Sigmoid colon (tissue), 6 donors: ENCODE measurements at regions not wholly inside any gene's neighbourhood (a gene's known extent, or its start where the extent isn't known, plus 50 kb on each side); places are given as distances from the start of the nearest gene placed in this dataset.

Experiments used
- DNase-seq: peaks from one replicate; pipeline ENCODE4 v3.0.0-alpha.2; 2019
- H3K27ac ChIP-seq, 4 donors: fragments of 200-600 bp; sonication (generic); one replicate each; pipeline ENCODE4 v1.5.1; 2016 to 2019; ENCODE audit warnings: mild to moderate bottlenecking in 1 of 4
- H3K27me3 ChIP-seq, 3 donors: fragments of 200-600 bp; sonication (generic); one replicate each; pipeline ENCODE4 v1.5.1; 2019; ENCODE audit warnings: mild to moderate bottlenecking in 1 of 3
- H3K36me3 ChIP-seq, 4 donors: fragments of 200-600 bp; sonication (generic); one replicate each; pipeline ENCODE4 v1.5.1; 2016 to 2019
- H3K4me1 ChIP-seq, 4 donors: fragments of 200-600 bp; sonication (generic); one replicate each; pipeline ENCODE4 v1.5.1; 2017 to 2019
- H3K4me3 ChIP-seq, 4 donors: fragments of 200-600 bp; sonication (generic); one replicate each; pipeline ENCODE4 v1.5.1; 2017 to 2019; ENCODE audit warnings: mild to moderate bottlenecking in 2 of 4, moderate library complexity in 1 of 4
- H3K9me3 ChIP-seq, 4 donors: fragments of 200-600 bp in 3 of 4; sonication (generic) in 3 of 4; one replicate each; pipeline versions ENCODE4 v1.5.1 to v1.6.1; 2013 to 2019
- EP300 ChIP-seq, 4 donors: sonication (generic); formaldehyde crosslinking; IDR thresholded peaks; one replicate each; pipeline ENCODE4 v1.6.1; 2017; ENCODE audit warnings: antibody characterized with exemption in 4 of 4
- POLR2A ChIP-seq, 2 donors: fragments of 450-650 bp; IDR thresholded peaks; one replicate each; pipeline ENCODE4 v1.6.1; 2016; ENCODE audit warnings: antibody characterized with exemption in 2 of 2, mild to moderate bottlenecking in 2 of 2, moderate library complexity in 2 of 2
- POLR2AphosphoS5 ChIP-seq, 4 donors: sonication (generic); formaldehyde crosslinking; IDR thresholded peaks; one replicate each; pipeline ENCODE4 v1.6.1; 2017; ENCODE audit warnings: antibody characterized with exemption in 4 of 4
- WGBS, 2 donors: extraction: QIAGEN DNeasy Blood & Tissue Kit; methylation state at CpG; one replicate each; pipeline ENCODE4 v1.1.7; 2013; 5-methylcytosine and 5-hydroxymethylcytosine counted together
- intact Hi-C: fragments of 100-400 bp; cut with DNase I; formaldehyde crosslinking; loops from one replicate; pipeline ENCODE4 v1.15.1; 2023
- TF ChIP-seq, protein P1 (sequence below), 4 experiments: fragments of 450-650 bp in 3 of 4; fragments of 200-600 bp in 1 of 4; IDR thresholded peaks; one replicate each; pipeline ENCODE4 v1.5.1; 2016 to 2019; ENCODE audit warnings: antibody characterized with exemption in 4 of 4, mild to moderate bottlenecking in 3 of 4, moderate library complexity in 2 of 4
- donor health status: healthy with polysubstance abuse.
- donor health status: healthy.

DNA sequence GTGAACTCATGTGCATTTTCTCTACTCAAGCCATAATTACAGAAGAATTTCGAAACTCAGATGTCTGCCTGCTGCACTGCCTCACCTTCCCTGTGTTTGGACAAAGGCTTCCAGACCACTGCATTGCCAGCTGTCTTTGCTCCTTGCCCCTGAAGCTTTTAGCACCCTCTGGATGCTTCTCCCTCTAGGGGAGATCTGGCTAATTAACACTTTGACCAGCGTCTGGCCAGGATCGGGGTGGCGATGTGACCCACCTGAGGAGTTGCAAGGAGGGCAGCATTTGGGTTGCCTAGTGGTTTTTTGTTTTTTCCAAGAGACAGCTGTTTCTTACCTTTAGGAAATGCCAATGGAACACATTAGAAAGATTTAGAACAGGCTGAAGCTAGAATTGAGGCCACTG is 127.7 kb upstream of the ZNF536 start:
- 57 to 62% methylated on average over 4 of the region's 4 CpGs for WGBS, 2 donors
- Histone ChIP-seq H3K36me3 (no peaks in the 10 kb centered on the region), H3K4me1 (no peaks in the 10 kb centered on the region), H3K27ac (no peak overlapping the region), H3K9me3 (no peaks in the 10 kb centered on the region), H3K27me3 (peaks cover 0 to 10% (median 0%) of the 10 kb centered on the region in 3 donors), H3K4me3 (no peak overlapping the region)
- intact Hi-C loops, result no loop called here
- TF ChIP-seq POLR2A (IDR thresholded peaks at IDR 0.05) (no peak), POLR2AphosphoS5 (IDR thresholded peaks at IDR 0.05) (no peak), EP300 (IDR thresholded peaks at IDR 0.05) (no peak)
- TF ChIP-seq, protein P1, sequence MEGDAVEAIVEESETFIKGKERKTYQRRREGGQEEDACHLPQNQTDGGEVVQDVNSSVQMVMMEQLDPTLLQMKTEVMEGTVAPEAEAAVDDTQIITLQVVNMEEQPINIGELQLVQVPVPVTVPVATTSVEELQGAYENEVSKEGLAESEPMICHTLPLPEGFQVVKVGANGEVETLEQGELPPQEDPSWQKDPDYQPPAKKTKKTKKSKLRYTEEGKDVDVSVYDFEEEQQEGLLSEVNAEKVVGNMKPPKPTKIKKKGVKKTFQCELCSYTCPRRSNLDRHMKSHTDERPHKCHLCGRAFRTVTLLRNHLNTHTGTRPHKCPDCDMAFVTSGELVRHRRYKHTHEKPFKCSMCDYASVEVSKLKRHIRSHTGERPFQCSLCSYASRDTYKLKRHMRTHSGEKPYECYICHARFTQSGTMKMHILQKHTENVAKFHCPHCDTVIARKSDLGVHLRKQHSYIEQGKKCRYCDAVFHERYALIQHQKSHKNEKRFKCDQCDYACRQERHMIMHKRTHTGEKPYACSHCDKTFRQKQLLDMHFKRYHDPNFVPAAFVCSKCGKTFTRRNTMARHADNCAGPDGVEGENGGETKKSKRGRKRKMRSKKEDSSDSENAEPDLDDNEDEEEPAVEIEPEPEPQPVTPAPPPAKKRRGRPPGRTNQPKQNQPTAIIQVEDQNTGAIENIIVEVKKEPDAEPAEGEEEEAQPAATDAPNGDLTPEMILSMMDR (IDR thresholded peaks at IDR 0.05), result no peak
- DNase-seq, result no peak

DNA sequence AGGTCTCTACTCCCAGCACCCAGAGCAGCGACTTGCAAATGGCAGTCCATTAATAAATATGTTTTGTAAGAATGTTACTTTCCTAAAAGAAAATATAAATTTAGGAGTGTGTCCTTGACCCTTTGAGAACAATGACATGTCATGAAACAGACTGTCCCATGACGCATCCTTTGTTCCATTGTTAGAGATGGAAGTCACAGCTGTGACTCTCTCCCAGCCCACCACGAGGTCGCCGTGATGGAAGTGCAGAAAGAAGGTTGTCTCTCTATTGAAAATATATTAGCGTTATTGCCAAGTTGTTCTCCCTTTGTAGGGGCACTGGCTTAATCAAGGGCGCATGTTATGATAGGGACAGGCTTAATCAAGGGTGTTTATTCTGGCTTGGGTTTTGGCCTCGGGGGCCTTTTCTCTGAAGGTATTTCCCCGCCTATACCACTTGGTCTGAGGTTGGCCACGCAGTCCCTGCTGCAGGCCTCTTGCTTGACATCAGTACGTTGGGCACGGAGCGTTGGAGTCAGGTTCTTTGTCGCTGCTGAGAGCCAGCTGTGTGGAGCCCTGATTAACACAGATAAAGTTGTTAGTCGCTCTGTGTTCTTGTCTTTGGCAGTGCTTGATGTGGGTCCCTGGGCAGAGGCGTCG is 126.7 kb upstream of the ZNF536 start:
- 90 to 92% methylated on average over 17 of the region's 17 CpGs for WGBS, 2 donors
- intact Hi-C loops, result no loop called here
- peaks cover 0 to 15% (median 0%) of the 10 kb centered on the region in 3 donors for H3K27me3 ChIP-seq

DNA sequence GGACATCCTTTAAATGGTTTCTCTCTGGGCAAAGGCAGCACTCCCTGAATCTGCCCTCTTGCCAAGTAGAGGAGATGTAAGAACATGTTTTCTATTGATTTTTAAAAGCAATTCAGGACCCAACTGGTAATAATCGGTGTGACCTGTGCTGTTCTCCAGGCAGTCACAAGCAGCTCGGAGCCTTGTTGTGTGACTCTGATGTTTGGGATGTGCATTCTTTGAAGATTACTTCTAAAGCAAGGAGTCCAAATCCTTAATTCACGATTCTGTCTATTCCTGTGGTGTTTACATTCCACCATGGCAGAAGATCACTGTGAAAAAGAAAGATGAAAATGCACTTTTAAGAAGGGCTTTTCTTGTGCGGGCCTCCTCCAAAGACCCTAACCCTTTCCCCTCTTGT is 122.3 kb upstream of the ZNF536 start:
- WGBS, 2 donors, result 63 to 71% methylated on average over 4 of the region's 4 CpGs
- DNase-seq, result no peak
- TF ChIP-seq POLR2A (IDR thresholded peaks at IDR 0.05), result no peak
- no peak for TF ChIP-seq EP300 (IDR thresholded peaks at IDR 0.05)
- no peak for TF ChIP-seq POLR2AphosphoS5 (IDR thresholded peaks at IDR 0.05)
- TF ChIP-seq, protein P1 (IDR thresholded peaks at IDR 0.05), result no peak
- intact Hi-C loops, result no loop called here
- Histone ChIP-seq H3K27ac (no peak overlapping the region), H3K9me3 (no peaks in the 10 kb centered on the region), H3K4me3 (no peak overlapping the region), H3K36me3 (no peaks in the 10 kb centered on the region), H3K4me1 (no peaks in the 10 kb centered on the region), H3K27me3 (peaks cover 0 to 39% (median 5%) of the 10 kb centered on the region in 3 donors)

More for the DNA sequence above, 126.7 kb upstream of the ZNF536 start:
- H3K4me3 ChIP-seq, result no peak overlapping the region
- no peaks in the 10 kb centered on the region for H3K9me3 ChIP-seq
- TF ChIP-seq EP300 (IDR thresholded peaks at IDR 0.05) (no peak), POLR2AphosphoS5 (IDR thresholded peaks at IDR 0.05) (no peak), POLR2A (IDR thresholded peaks at IDR 0.05) (no peak)
- TF ChIP-seq, protein P1 (IDR thresholded peaks at IDR 0.05), result no peak
- no peak overlapping the region for H3K27ac ChIP-seq
- no peaks in the 10 kb centered on the region for H3K4me1 ChIP-seq
- no peak for DNase-seq
- no peaks in the 10 kb centered on the region for H3K36me3 ChIP-seq

DNA sequence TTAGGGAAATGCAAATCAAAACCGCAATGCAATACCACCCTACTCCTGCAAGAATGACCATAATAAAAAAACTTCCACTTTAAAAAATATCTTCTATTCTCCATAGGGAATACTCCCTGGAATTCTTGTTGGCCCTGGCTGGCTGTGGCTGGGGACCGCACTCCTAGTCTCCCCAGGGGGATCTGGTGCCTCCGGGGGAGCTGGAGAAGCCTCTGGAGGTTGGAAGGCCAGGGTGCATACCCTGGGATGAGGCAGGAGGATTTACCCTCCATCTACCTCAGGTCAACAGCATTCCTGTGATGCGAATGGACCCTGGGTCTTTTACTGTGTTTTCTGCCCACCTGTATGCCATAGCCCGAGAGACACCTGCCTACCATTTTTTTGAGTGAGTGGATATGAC is 120.0 kb upstream of the ZNF536 start:
- H3K27ac ChIP-seq, result no peak overlapping the region
- intact Hi-C loops, result no loop called here
- no peak for DNase-seq
- 89 to 90% methylated on average over 5 of the region's 5 CpGs for WGBS, 2 donors
- no peaks in the 10 kb centered on the region for H3K36me3 ChIP-seq
- peaks cover 0 to 42% (median 5%) of the 10 kb centered on the region in 3 donors for H3K27me3 ChIP-seq
- TF ChIP-seq POLR2A (IDR thresholded peaks at IDR 0.05) (no peak), POLR2AphosphoS5 (IDR thresholded peaks at IDR 0.05) (no peak), EP300 (IDR thresholded peaks at IDR 0.05) (no peak)
- TF ChIP-seq, protein P1 (IDR thresholded peaks at IDR 0.05), result no peak
- H3K4me1 ChIP-seq, result no peaks in the 10 kb centered on the region
- no peaks in the 10 kb centered on the region for H3K9me3 ChIP-seq
- H3K4me3 ChIP-seq, result no peak overlapping the region

DNA sequence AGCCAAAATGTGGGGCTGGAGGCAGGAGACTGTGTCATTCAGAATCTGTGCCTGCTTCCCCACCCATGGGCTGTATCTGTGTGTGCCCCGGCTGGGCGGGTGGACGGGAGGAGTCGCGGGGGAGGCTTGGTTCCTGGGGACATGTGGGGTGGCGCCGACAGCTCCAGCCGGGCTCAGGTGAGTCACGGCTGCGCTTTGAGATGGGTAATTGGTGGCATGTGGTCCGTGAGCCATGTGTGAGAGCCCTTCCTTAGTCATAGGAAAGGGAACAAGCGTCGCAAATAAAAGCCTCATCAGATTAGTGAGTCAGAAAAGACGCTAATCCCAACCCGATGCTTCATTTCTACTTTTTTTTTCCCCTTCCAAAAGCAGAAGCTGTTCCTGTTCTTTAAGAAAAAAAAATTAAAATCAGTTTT is 118.6 kb upstream of the ZNF536 start:
- 47 to 56% methylated on average over 15 of the region's 15 CpGs for WGBS, 2 donors
- DNase-seq, result no peak
- no peak overlapping the region for H3K27ac ChIP-seq
- H3K4me3 ChIP-seq, result no peak overlapping the region
- H3K4me1 ChIP-seq, result no peaks in the 10 kb centered on the region
- no peaks in the 10 kb centered on the region for H3K36me3 ChIP-seq
- H3K27me3 ChIP-seq, result peaks cover 0 to 35% (median 5%) of the 10 kb centered on the region in 3 donors
- TF ChIP-seq POLR2A (IDR thresholded peaks at IDR 0.05) (no peak), POLR2AphosphoS5 (IDR thresholded peaks at IDR 0.05) (no peak), EP300 (IDR thresholded peaks at IDR 0.05) (no peak)
- TF ChIP-seq, protein P1 (IDR thresholded peaks at IDR 0.05), result no peak
- intact Hi-C loops, result no loop called here
- no peaks in the 10 kb centered on the region for H3K9me3 ChIP-seq
